HG02938 (cell line): ENCODE measurements at regions not wholly inside any gene's neighbourhood (a gene's known extent, or its start where the extent isn't known, plus 50 kb on each side); places are given as distances from the start of the nearest gene placed in this dataset.

ENCODE experiments used
- ATAC-seq: cut with Tn5 transposase; IDR thresholded peaks from one replicate; pipeline ENCODE4 v1.9.1; 2021; ENCODE audit warnings: mild to moderate bottlenecking, moderate library complexity; ENCODE audit not compliant: unreplicated experiment

DNA sequence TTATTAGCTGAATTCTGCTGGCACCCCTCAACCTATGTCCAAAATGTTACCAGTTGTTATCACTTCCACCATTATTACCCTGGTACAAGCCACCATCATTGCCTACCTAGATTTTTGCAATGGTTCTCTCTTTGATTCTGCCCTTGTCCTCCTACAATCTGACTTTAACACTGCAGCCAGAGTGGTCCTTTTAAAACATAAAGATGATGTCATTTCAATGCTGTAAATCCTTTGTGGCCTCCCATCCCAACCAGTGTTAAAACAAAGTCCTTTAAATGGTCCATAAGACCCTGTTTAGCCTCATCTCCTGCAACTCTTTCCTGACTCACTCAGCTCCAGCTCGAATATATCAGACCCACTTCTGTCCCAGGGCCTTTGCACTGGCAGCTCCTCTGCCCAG, 54.9 kb upstream of the FSTL4 start:
- ATAC-seq, result no peak

DNA sequence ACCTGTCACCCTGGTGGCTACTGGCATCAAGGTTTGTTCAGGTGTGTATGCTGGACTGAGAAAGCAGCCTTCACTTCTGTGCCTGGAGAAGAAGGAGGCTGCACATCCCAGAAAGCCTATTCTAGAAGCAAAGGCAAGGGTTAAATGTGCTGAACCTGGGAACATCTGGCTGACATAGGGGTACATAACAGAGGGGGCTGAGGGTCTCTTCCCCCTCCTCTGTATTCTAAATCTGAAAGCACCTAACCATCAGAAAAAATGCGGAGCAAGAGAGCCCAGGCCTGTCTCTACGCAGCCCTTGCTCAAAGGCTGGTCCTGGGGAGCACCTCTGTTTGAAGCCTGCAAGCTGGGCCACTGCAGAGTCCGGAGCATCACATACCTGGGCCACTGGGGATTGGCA, 53.2 kb upstream of the FSTL4 start:
- ATAC-seq, result no peak

DNA sequence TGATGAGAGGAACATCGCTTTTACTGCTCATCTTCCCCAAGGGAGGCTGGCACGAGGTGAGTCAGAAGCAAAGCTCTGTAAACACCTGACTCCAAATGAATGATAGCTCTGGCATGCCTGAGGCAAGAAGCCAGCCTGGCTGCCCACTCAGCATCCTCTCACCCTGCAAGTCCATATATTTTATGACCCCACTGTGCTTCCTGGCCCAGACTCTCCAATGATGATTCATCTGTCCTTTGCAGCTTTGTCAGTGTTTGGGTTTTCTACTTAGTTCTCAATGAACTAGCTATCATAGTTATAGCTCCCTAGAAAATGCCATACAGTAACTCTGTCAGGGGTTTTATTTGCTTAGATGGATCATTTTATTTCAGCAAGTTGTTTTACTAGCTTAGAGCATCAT, 52.1 kb upstream of the FSTL4 start:
- no peak for ATAC-seq

DNA sequence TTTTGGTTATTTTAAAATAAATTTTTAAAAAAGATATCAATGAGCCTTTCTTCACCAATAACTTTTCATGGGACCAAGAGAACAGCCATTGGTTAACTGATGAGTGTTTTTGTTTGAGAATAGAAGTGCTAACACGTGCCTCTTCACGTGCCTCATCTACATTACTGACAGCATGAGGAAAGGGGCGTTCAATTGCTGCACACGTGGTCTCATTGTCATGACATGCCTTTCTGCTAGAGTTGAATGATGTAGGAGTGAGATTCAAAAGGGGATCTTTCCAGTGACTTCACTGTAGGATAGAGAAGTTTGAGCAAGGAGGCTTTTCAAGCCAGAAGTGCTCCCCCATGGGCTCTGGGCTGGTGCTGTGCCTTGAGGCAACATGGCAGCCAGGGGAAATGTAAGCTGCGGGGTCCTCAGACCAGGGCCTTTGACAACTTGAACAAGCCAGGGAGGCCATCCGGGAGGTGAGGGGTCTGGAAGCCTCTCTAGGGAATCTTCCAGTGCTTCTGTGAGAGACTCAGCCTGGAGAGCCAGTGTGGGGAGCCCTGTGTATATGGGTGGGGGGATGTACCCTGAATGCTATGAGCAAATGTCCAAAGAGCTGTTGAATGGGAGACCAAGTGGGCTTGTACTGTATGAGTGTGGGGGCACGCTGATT, 51.2 kb upstream of the FSTL4 start:
- no peak for ATAC-seq

- ATAC-seq, result no peak
Observed at GRCh38 chr5:133662578-133662977, 50.2 kb upstream of the FSTL4 start.
